Neural progenitor cell (in vitro differentiated cells): ENCODE measurements at regions not wholly inside any gene's neighbourhood (a gene's known extent, or its start where the extent isn't known, plus 50 kb on each side); places are given as distances from the start of the nearest gene placed in this dataset.

ENCODE experiments used
- EZH2 ChIP-seq: fragments of 200-600 bp; sonication (generic); IDR thresholded peaks from 2 replicates; pipeline ENCODE4 v1.6.1; 2017; ENCODE audit warnings: antibody characterized with exemption, mild to moderate bottlenecking, moderate library complexity
- TF ChIP-seq, protein P1 (sequence below): fragments of 200-600 bp; sonication (generic); IDR thresholded peaks from 2 replicates; pipeline ENCODE4 v1.5.1; 2017; ENCODE audit warnings: antibody characterized with exemption, mild to moderate bottlenecking

DNA sequence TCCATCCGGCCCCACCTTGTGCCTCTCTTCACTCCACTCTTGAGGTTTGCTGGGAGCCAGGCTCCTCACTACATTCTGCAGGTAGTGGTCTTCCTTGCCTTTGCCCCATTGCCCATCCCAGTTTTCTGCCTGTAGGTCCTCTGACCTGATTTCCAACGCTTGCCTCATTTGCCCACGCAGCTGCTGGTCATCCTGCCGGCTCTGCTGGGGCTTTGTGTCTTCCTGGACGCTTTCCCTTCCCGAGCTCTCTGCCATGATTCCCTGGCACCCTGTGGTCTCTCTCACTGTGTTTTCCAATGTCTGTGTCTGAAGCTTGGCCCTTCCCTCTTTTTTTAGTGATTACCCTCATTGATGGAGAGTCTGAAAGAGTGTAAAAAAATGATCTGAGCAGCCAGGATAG is 451.6 kb downstream of the UTRN start:
- TF ChIP-seq, protein P1, sequence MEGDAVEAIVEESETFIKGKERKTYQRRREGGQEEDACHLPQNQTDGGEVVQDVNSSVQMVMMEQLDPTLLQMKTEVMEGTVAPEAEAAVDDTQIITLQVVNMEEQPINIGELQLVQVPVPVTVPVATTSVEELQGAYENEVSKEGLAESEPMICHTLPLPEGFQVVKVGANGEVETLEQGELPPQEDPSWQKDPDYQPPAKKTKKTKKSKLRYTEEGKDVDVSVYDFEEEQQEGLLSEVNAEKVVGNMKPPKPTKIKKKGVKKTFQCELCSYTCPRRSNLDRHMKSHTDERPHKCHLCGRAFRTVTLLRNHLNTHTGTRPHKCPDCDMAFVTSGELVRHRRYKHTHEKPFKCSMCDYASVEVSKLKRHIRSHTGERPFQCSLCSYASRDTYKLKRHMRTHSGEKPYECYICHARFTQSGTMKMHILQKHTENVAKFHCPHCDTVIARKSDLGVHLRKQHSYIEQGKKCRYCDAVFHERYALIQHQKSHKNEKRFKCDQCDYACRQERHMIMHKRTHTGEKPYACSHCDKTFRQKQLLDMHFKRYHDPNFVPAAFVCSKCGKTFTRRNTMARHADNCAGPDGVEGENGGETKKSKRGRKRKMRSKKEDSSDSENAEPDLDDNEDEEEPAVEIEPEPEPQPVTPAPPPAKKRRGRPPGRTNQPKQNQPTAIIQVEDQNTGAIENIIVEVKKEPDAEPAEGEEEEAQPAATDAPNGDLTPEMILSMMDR = no peak
- no peak for TF ChIP-seq EZH2
